Ishikawa (cell line): ENCODE measurements at regions not wholly inside any gene's neighbourhood (a gene's known extent, or its start where the extent isn't known, plus 50 kb on each side); places are given as distances from the start of the nearest gene placed in this dataset.

Experiments
- CREB1 ChIP-seq: IDR thresholded peaks from 2 replicates; pipeline ENCODE4 v1.6.1; 2012; ENCODE audit warnings: low read depth
- EP300 ChIP-seq: IDR thresholded peaks from 2 replicates; pipeline ENCODE4 v1.6.1; 2012; ENCODE audit warnings: borderline replicate concordance
- NFIC ChIP-seq: IDR thresholded peaks from 2 replicates; pipeline ENCODE4 v1.6.1; 2012
- RAD21 ChIP-seq: IDR thresholded peaks from 2 replicates; pipeline ENCODE4 v1.6.1; 2012; ENCODE audit warnings: low read depth
- REST ChIP-seq: IDR thresholded peaks from 2 replicates; pipeline ENCODE4 v1.6.1; 2012; ENCODE audit warnings: low read depth, mild to moderate bottlenecking
- TAF1 ChIP-seq: IDR thresholded peaks from 2 replicates; pipeline ENCODE4 v1.6.1; 2012; ENCODE audit warnings: low read depth, mild to moderate bottlenecking
- TCF12 ChIP-seq: IDR thresholded peaks from 2 replicates; pipeline ENCODE4 v1.6.1; 2012; ENCODE audit warnings: low read depth
- YY1 ChIP-seq: IDR thresholded peaks from 2 replicates; pipeline ENCODE4 v1.6.1; 2012; ENCODE audit warnings: low read depth
- TF ChIP-seq, protein P1 (sequence below): IDR thresholded peaks from 2 replicates; pipeline ENCODE4 v1.6.1; 2012

GRCh38 chr9:105052346-105052745, 124.4 kb upstream of the ABCA1 start:
- no peak for TF ChIP-seq CREB1
- TF ChIP-seq REST: no peak
- no peak for TF ChIP-seq RAD21
- TF ChIP-seq NFIC: no peak
- TF ChIP-seq YY1: no peak
- TF ChIP-seq EP300: no peak
- TF ChIP-seq, protein P1, sequence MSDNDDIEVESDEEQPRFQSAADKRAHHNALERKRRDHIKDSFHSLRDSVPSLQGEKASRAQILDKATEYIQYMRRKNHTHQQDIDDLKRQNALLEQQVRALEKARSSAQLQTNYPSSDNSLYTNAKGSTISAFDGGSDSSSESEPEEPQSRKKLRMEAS: no peak
- TF ChIP-seq TCF12: no peak
- TF ChIP-seq TAF1: no peak
